H1 (cell line): ENCODE measurements at regions not wholly inside any gene's neighbourhood (a gene's known extent, or its start where the extent isn't known, plus 50 kb on each side); places are given as distances from the start of the nearest gene placed in this dataset.

Source experiments
- BRCA1 ChIP-seq: IDR thresholded peaks from 2 replicates; pipeline ENCODE4 v1.6.1; 2012; ENCODE audit warnings: low read depth, low read length, improper control_type of control experiment
- CREB1 ChIP-seq: IDR thresholded peaks from 2 replicates; pipeline ENCODE4 v1.6.1; 2012; ENCODE audit warnings: inconsistent platforms
- EZH2 ChIP-seq: fragments of 200-600 bp; sonication (generic); IDR thresholded peaks from 2 replicates; pipeline ENCODE4 v1.7.1; 2012; ENCODE audit warnings: low read depth, mild to moderate bottlenecking, moderate library complexity, low read length, inconsistent platforms; ENCODE audit not compliant: severe bottlenecking
- PHF8 ChIP-seq: fragments of 200-600 bp; sonication (generic); conservative IDR thresholded peaks from 2 replicates; pipeline ENCODE4 v1.7.1; 2012; ENCODE audit warnings: low read depth, mild to moderate bottlenecking, inconsistent platforms, low read length, moderate library complexity
- RXRA ChIP-seq: IDR thresholded peaks from 2 replicates; pipeline ENCODE4 v1.6.1; 2011; ENCODE audit warnings: low read depth, mild to moderate bottlenecking, low read length, moderate library complexity; ENCODE audit not compliant: insufficient read depth
- TF ChIP-seq, protein P1 (sequence below): IDR thresholded peaks from 2 replicates; pipeline ENCODE4 v1.6.1; 2011; ENCODE audit warnings: low read depth, mild to moderate bottlenecking, low read length; ENCODE audit not compliant: insufficient read depth

DNA sequence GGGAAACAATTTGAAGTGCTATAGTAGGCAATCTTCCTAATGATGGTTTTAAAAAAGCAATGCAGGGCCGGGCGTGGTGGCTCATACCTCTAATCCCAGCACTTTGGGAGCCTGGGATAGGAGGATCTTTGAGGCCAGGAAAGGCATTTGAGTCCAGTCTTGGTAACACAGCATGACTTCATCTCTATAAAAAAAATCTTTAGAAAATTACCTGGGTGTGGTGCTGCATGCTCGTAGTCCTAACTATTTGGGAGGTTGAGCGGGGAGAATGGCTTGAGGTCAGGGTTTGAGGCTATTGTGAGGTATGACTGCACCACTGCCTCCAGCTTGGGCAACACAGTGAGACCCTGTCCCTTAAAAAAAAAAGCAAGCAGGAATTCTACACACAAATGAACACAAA lies 835.2 kb upstream of the AMELY start (continued):
- TF ChIP-seq EZH2 (no peak), CREB1 (no peak), RXRA (no peak), PHF8 (no peak), BRCA1 (no peak)
- TF ChIP-seq, protein P1, sequence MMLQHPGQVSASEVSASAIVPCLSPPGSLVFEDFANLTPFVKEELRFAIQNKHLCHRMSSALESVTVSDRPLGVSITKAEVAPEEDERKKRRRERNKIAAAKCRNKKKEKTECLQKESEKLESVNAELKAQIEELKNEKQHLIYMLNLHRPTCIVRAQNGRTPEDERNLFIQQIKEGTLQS = no peak
